ENCODE measurements at regions not wholly inside any gene's neighbourhood (a gene's known extent, or its start where the extent isn't known, plus 50 kb on each side); places are given as distances from the start of the nearest gene placed in this dataset.
"Not testable (repeated sequence)": the region's sequence is repeated elsewhere in the genome, so short reads cannot be mapped to it uniquely, and the experiment has no call there.

GRCh38 chr5:60546207-60546606 is 153.8 kb downstream of the DEPDC1B start:
- no peaks in the 10 kb centered on the region for H3K36me3 ChIP-seq (ENCODE audit: insufficient read depth, low read length)
- H3K4me1 ChIP-seq (ENCODE audit: insufficient read depth, low read length), result peaks cover 4% of the 10 kb centered on the region

GRCh38 chr5:60545551-60545950 is 154.4 kb downstream of the DEPDC1B start:
- Histone ChIP-seq H3K36me3 (ENCODE audit: insufficient read depth, low read length) (no peaks in the 10 kb centered on the region), H3K4me3 (ENCODE audit: low read length) (no peak overlapping the region), H3K9me3 (ENCODE audit: low read length) (no peaks in the 10 kb centered on the region), H3K4me1 (ENCODE audit: insufficient read depth, low read length) (peaks cover 4% of the 10 kb centered on the region), H2AFZ (ENCODE audit: low read depth, low read length) (no peak overlapping the region), H3K27me3 (ENCODE audit: insufficient read depth, low read length) (no peaks in the 10 kb centered on the region)

More at GRCh38 chr5:60546207-60546606, 153.8 kb downstream of the DEPDC1B start:
- Histone ChIP-seq H3K9me3 (ENCODE audit: low read length) (no peaks in the 10 kb centered on the region), H2AFZ (ENCODE audit: low read depth, low read length) (no peak overlapping the region), H3K27me3 (ENCODE audit: insufficient read depth, low read length) (no peaks in the 10 kb centered on the region), H3K4me3 (ENCODE audit: low read length) (no peak overlapping the region)

- Histone ChIP-seq H3K27me3 (ENCODE audit: insufficient read depth, low read length) (no peaks in the 10 kb centered on the region), H3K9me3 (ENCODE audit: low read length) (no peaks in the 10 kb centered on the region), H3K4me3 (ENCODE audit: low read length) (no peak overlapping the region), H3K36me3 (ENCODE audit: insufficient read depth, low read length) (no peaks in the 10 kb centered on the region), H3K4me1 (ENCODE audit: insufficient read depth, low read length) (peaks cover 4% of the 10 kb centered on the region), H2AFZ (ENCODE audit: low read depth, low read length) (no peak overlapping the region)
These were observed 155.8 kb downstream of the DEPDC1B start for GRCh38 chr5:60544142-60544541.

GRCh38 chr5:60541980-60542379 is 158.0 kb downstream of the DEPDC1B start:
- no peak overlapping the region for H2AFZ ChIP-seq (ENCODE audit: low read depth, low read length)
- no peaks in the 10 kb centered on the region for H3K36me3 ChIP-seq (ENCODE audit: insufficient read depth, low read length)
- peaks cover 4% of the 10 kb centered on the region for H3K4me1 ChIP-seq (ENCODE audit: insufficient read depth, low read length)
- no peaks in the 10 kb centered on the region for H3K9me3 ChIP-seq (ENCODE audit: low read length)
- no peak overlapping the region for H3K4me3 ChIP-seq (ENCODE audit: low read length)
- H3K27me3 ChIP-seq (ENCODE audit: insufficient read depth, low read length), result no peaks in the 10 kb centered on the region

- H2AFZ ChIP-seq (ENCODE audit: low read depth, low read length), result no peak overlapping the region
- no peaks in the 10 kb centered on the region for H3K27me3 ChIP-seq (ENCODE audit: insufficient read depth, low read length)
- H3K4me3 ChIP-seq (ENCODE audit: low read length), result no peak overlapping the region
- peaks cover 4% of the 10 kb centered on the region for H3K4me1 ChIP-seq (ENCODE audit: insufficient read depth, low read length)
- no peaks in the 10 kb centered on the region for H3K9me3 ChIP-seq (ENCODE audit: low read length)
- no peaks in the 10 kb centered on the region for H3K36me3 ChIP-seq (ENCODE audit: insufficient read depth, low read length)
These were observed 158.8 kb downstream of the DEPDC1B start for GRCh38 chr5:60540856-60541805.

- Histone ChIP-seq H3K36me3 (ENCODE audit: insufficient read depth, low read length) (no peaks in the 10 kb centered on the region), H2AFZ (ENCODE audit: low read depth, low read length) (no peak overlapping the region), H3K4me1 (ENCODE audit: insufficient read depth, low read length) (peaks cover 4% of the 10 kb centered on the region), H3K27me3 (ENCODE audit: insufficient read depth, low read length) (no peaks in the 10 kb centered on the region), H3K4me3 (ENCODE audit: low read length) (no peak overlapping the region), H3K9me3 (ENCODE audit: low read length) (no peaks in the 10 kb centered on the region)
These were observed 160.8 kb downstream of the DEPDC1B start for GRCh38 chr5:60538955-60539866.

- H3K4me1 ChIP-seq (ENCODE audit: insufficient read depth, low read length), result peaks cover 4% of the 10 kb centered on the region
- H2AFZ ChIP-seq (ENCODE audit: low read depth, low read length), result no peak overlapping the region
- H3K4me3 ChIP-seq (ENCODE audit: low read length), result no peak overlapping the region
- H3K27me3 ChIP-seq (ENCODE audit: insufficient read depth, low read length), result no peaks in the 10 kb centered on the region
- no peaks in the 10 kb centered on the region for H3K9me3 ChIP-seq (ENCODE audit: low read length)
- no peaks in the 10 kb centered on the region for H3K36me3 ChIP-seq (ENCODE audit: insufficient read depth, low read length)
These were observed 161.5 kb downstream of the DEPDC1B start for GRCh38 chr5:60538426-60538825.

- Histone ChIP-seq H3K4me3 (ENCODE audit: low read length) (no peak overlapping the region), H3K36me3 (ENCODE audit: insufficient read depth, low read length) (no peaks in the 10 kb centered on the region), H3K27me3 (ENCODE audit: insufficient read depth, low read length) (no peaks in the 10 kb centered on the region), H3K9me3 (ENCODE audit: low read length) (no peaks in the 10 kb centered on the region), H3K4me1 (ENCODE audit: insufficient read depth, low read length) (no peaks in the 10 kb centered on the region), H2AFZ (ENCODE audit: low read depth, low read length) (no peak overlapping the region)
These were observed 164.0 kb downstream of the DEPDC1B start for GRCh38 chr5:60535951-60536350.

GRCh38 chr5:60535198-60535597 is 164.8 kb downstream of the DEPDC1B start:
- no peaks in the 10 kb centered on the region for H3K27me3 ChIP-seq (ENCODE audit: insufficient read depth, low read length)
- no peaks in the 10 kb centered on the region for H3K36me3 ChIP-seq (ENCODE audit: insufficient read depth, low read length)
- no peaks in the 10 kb centered on the region for H3K9me3 ChIP-seq (ENCODE audit: low read length)
- no peaks in the 10 kb centered on the region for H3K4me1 ChIP-seq (ENCODE audit: insufficient read depth, low read length)
- H3K4me3 ChIP-seq (ENCODE audit: low read length), result no peak overlapping the region
- H2AFZ ChIP-seq (ENCODE audit: low read depth, low read length), result no peak overlapping the region

GRCh38 chr5:60533789-60534188 is 166.2 kb downstream of the DEPDC1B start:
- H2AFZ ChIP-seq (ENCODE audit: low read depth, low read length), result no peak overlapping the region
- no peak overlapping the region for H3K4me3 ChIP-seq (ENCODE audit: low read length)
- H3K27me3 ChIP-seq (ENCODE audit: insufficient read depth, low read length), result no peaks in the 10 kb centered on the region
- no peaks in the 10 kb centered on the region for H3K36me3 ChIP-seq (ENCODE audit: insufficient read depth, low read length)
- H3K9me3 ChIP-seq (ENCODE audit: low read length), result no peaks in the 10 kb centered on the region
- no peaks in the 10 kb centered on the region for H3K4me1 ChIP-seq (ENCODE audit: insufficient read depth, low read length)

- not testable (repeated sequence) for H3K4me3 ChIP-seq (ENCODE audit: low read length); H2AFZ ChIP-seq (ENCODE audit: low read depth, low read length); H3K27me3 ChIP-seq (ENCODE audit: insufficient read depth, low read length); H3K36me3 ChIP-seq (ENCODE audit: insufficient read depth, low read length); H3K9me3 ChIP-seq (ENCODE audit: low read length); H3K4me1 ChIP-seq (ENCODE audit: insufficient read depth, low read length)
These were observed 167.2 kb downstream of the DEPDC1B start for GRCh38 chr5:60532796-60533195.

GRCh38 chr5:60530144-60530848 is 169.7 kb downstream of the DEPDC1B start:
- H3K4me3 ChIP-seq (ENCODE audit: low read length); H2AFZ ChIP-seq (ENCODE audit: low read depth, low read length); H3K36me3 ChIP-seq (ENCODE audit: insufficient read depth, low read length); H3K9me3 ChIP-seq (ENCODE audit: low read length); H3K27me3 ChIP-seq (ENCODE audit: insufficient read depth, low read length); H3K4me1 ChIP-seq (ENCODE audit: insufficient read depth, low read length): not testable (repeated sequence)

- H3K36me3 ChIP-seq (ENCODE audit: insufficient read depth, low read length), result no peaks in the 10 kb centered on the region
- H3K9me3 ChIP-seq (ENCODE audit: low read length), result no peaks in the 10 kb centered on the region
- no peaks in the 10 kb centered on the region for H3K27me3 ChIP-seq (ENCODE audit: insufficient read depth, low read length)
- peaks cover 5% of the 10 kb centered on the region for H3K4me1 ChIP-seq (ENCODE audit: insufficient read depth, low read length)
- no peak overlapping the region for H3K4me3 ChIP-seq (ENCODE audit: low read length)
- no peak overlapping the region for H2AFZ ChIP-seq (ENCODE audit: low read depth, low read length)
These were observed 171.0 kb downstream of the DEPDC1B start for GRCh38 chr5:60529001-60529400.

Data from neuron (in vitro differentiated cells).